ENCODE measurements at regions not wholly inside any gene's neighbourhood (a gene's known extent, or its start where the extent isn't known, plus 50 kb on each side); places are given as distances from the start of the nearest gene placed in this dataset.

DNA sequence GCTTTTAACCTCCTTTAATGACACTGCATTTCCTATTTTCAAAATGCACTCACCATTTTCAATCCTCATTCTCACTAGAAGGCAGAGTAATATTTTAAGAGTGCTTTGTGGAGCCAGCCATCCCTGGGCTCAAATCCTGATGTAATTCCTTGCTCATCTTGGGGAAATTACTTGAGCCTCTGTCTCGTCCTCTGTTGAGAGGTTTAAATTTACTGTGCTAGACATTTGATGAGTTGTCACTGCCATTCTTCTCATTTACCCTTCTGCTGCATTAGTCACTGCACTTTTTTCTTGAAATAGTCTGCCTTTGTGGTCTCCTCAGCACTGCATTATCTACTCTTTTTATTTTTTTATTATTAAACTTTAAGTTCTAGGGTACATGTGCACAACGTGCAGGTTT lies 150.0 kb upstream of the HDDC2 start:
- TF ChIP-seq, protein P1, sequence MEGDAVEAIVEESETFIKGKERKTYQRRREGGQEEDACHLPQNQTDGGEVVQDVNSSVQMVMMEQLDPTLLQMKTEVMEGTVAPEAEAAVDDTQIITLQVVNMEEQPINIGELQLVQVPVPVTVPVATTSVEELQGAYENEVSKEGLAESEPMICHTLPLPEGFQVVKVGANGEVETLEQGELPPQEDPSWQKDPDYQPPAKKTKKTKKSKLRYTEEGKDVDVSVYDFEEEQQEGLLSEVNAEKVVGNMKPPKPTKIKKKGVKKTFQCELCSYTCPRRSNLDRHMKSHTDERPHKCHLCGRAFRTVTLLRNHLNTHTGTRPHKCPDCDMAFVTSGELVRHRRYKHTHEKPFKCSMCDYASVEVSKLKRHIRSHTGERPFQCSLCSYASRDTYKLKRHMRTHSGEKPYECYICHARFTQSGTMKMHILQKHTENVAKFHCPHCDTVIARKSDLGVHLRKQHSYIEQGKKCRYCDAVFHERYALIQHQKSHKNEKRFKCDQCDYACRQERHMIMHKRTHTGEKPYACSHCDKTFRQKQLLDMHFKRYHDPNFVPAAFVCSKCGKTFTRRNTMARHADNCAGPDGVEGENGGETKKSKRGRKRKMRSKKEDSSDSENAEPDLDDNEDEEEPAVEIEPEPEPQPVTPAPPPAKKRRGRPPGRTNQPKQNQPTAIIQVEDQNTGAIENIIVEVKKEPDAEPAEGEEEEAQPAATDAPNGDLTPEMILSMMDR (IDR thresholded peaks at IDR 0.05): no peak
- TF ChIP-seq EZH2 (IDR thresholded peaks at IDR 0.05; ENCODE audit: borderline replicate concordance, insufficient read depth, low read depth, low read length, poor library complexity, severe bottlenecking): no peak
